ENCODE measurements at regions not wholly inside any gene's neighbourhood (a gene's known extent, or its start where the extent isn't known, plus 50 kb on each side); places are given as distances from the start of the nearest gene placed in this dataset.

DNA sequence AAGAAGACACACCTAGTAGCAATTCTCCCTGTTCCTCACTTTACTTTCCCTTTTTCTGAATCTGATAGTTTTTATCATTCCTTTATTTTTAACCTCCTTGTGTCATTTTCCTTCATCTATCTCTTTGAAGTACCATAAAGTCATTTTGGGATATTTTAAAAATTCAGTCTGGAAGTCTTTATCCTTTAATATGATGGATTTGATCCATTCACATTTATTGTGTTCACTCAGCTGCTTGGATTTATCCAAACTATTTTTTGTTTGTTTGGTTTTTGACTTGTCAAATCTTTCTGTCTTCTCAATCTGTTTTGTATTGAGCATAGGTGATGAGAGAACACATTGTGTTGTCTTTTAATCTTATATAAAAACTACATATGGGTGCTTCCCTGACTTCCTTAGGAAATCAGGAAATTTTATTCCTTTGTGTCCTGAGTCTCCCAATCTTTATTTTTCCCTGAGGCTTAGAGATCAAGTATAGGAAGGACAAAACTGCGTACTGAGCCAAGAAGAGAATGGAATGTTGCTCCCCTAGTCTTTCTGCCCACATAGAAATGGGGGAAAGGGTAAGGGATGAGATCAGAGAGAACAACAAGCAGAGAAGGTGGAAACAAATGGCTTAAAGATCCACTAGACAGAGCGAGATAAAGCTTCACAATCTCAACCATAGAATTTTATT is 132.7 kb upstream of the HABP2 start:
- TF ChIP-seq SIN3A (IDR thresholded peaks at IDR 0.05; ENCODE audit: borderline replicate concordance, insufficient read depth, low read length): no peak
- TF ChIP-seq POLR2AphosphoS5 (IDR thresholded peaks at IDR 0.05; ENCODE audit: low read depth, low read length): no peak
- TF ChIP-seq TAF1 (IDR thresholded peaks at IDR 0.05; ENCODE audit: borderline replicate concordance, insufficient read depth, low read length): no peak
- TF ChIP-seq, protein P1, sequence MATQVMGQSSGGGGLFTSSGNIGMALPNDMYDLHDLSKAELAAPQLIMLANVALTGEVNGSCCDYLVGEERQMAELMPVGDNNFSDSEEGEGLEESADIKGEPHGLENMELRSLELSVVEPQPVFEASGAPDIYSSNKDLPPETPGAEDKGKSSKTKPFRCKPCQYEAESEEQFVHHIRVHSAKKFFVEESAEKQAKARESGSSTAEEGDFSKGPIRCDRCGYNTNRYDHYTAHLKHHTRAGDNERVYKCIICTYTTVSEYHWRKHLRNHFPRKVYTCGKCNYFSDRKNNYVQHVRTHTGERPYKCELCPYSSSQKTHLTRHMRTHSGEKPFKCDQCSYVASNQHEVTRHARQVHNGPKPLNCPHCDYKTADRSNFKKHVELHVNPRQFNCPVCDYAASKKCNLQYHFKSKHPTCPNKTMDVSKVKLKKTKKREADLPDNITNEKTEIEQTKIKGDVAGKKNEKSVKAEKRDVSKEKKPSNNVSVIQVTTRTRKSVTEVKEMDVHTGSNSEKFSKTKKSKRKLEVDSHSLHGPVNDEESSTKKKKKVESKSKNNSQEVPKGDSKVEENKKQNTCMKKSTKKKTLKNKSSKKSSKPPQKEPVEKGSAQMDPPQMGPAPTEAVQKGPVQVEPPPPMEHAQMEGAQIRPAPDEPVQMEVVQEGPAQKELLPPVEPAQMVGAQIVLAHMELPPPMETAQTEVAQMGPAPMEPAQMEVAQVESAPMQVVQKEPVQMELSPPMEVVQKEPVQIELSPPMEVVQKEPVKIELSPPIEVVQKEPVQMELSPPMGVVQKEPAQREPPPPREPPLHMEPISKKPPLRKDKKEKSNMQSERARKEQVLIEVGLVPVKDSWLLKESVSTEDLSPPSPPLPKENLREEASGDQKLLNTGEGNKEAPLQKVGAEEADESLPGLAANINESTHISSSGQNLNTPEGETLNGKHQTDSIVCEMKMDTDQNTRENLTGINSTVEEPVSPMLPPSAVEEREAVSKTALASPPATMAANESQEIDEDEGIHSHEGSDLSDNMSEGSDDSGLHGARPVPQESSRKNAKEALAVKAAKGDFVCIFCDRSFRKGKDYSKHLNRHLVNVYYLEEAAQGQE (IDR thresholded peaks at IDR 0.05; ENCODE audit: insufficient read depth in 1 of 2, low read depth in 2 of 2, low read length in 2 of 2): no peak
- TF ChIP-seq FOXP2 (optimal IDR thresholded peaks at IDR 0.05; ENCODE audit: borderline replicate concordance, extremely low read depth, extremely low read length, insufficient read depth): no peak

- TF ChIP-seq FOXP2 (optimal IDR thresholded peaks at IDR 0.05; ENCODE audit: borderline replicate concordance, extremely low read depth, extremely low read length, insufficient read depth): no peak
- no peak for TF ChIP-seq POLR2AphosphoS5 (IDR thresholded peaks at IDR 0.05; ENCODE audit: low read depth, low read length)
- TF ChIP-seq SIN3A (IDR thresholded peaks at IDR 0.05; ENCODE audit: borderline replicate concordance, insufficient read depth, low read length): no peak
- TF ChIP-seq, protein P1 (IDR thresholded peaks at IDR 0.05; ENCODE audit: insufficient read depth in 1 of 2, low read depth in 2 of 2, low read length in 2 of 2): no peak
- TF ChIP-seq TAF1 (IDR thresholded peaks at IDR 0.05; ENCODE audit: borderline replicate concordance, insufficient read depth, low read length): no peak
Observed at GRCh38 chr10:113420733-113421675, 131.8 kb upstream of the HABP2 start.

- TF ChIP-seq, protein P1 (IDR thresholded peaks at IDR 0.05; ENCODE audit: insufficient read depth in 1 of 2, low read depth in 2 of 2, low read length in 2 of 2): no peak
- TF ChIP-seq TAF1 (IDR thresholded peaks at IDR 0.05; ENCODE audit: borderline replicate concordance, insufficient read depth, low read length) (no peak), POLR2AphosphoS5 (IDR thresholded peaks at IDR 0.05; ENCODE audit: low read depth, low read length) (no peak)
Observed at GRCh38 chr10:113422371-113422770, 130.5 kb upstream of the HABP2 start.

- TF ChIP-seq TAF1 (IDR thresholded peaks at IDR 0.05; ENCODE audit: borderline replicate concordance, insufficient read depth, low read length) (no peak), SIN3A (IDR thresholded peaks at IDR 0.05; ENCODE audit: borderline replicate concordance, insufficient read depth, low read length) (no peak), POLR2AphosphoS5 (IDR thresholded peaks at IDR 0.05; ENCODE audit: low read depth, low read length) (no peak), FOXP2 (optimal IDR thresholded peaks at IDR 0.05; ENCODE audit: borderline replicate concordance, extremely low read depth, extremely low read length, insufficient read depth) (no peak)
- TF ChIP-seq, protein P1 (IDR thresholded peaks at IDR 0.05; ENCODE audit: insufficient read depth in 1 of 2, low read depth in 2 of 2, low read length in 2 of 2): no peak
Observed at GRCh38 chr10:113423981-113424721, 128.7 kb upstream of the HABP2 start.

Measured in PFSK-1 (cell line).